PC-9 (cell line): ENCODE measurements at regions not wholly inside any gene's neighbourhood (a gene's known extent, or its start where the extent isn't known, plus 50 kb on each side); places are given as distances from the start of the nearest gene placed in this dataset.

Experiments used
- BruUV-seq: library from RNA; stranded (reverse); fragments of 400-500 nt; replicated peaks from 2 replicates; lab custom pipeline; 2021; lab: Mats Ljungman, UMichigan
- CTCF ChIA-PET: fragments of 300-600 bp; sonication (Branson Sonifier 250); formaldehyde crosslinking; loops from one replicate; lab custom pipeline; 2022; ENCODE audit warnings: antibody characterized with exemption; lab: Charles Lee
- POLR2A ChIA-PET: fragments of 300-600 bp; sonication (Branson Sonifier 250); formaldehyde crosslinking; loops from one replicate; lab custom pipeline; 2022; ENCODE audit warnings: antibody characterized with exemption; ENCODE audit not compliant: unreplicated experiment; lab: Charles Lee
- DNase-seq, 2 experiments: peaks; one replicate each; pipeline versions ENCODE4 v3.0.0 to v3.0.0-alpha.2; 2015 to 2022; ENCODE audit warnings: mixed read lengths in 1 of 2
- H2AFZ ChIP-seq: fragments of 200-600 bp; sonication (generic); 2 replicates; pipeline ENCODE4 v1.8.1; 2017; ENCODE audit warnings: antibody characterized with exemption
- H3F3A ChIP-seq: fragments of 200-600 bp; sonication (generic); 2 replicates; pipeline ENCODE4 v1.8.1; 2017; ENCODE audit warnings: antibody characterized with exemption, mild to moderate bottlenecking, low read depth; ENCODE audit not compliant: insufficient read depth
- H3K27ac ChIP-seq: fragments of 200-600 bp; sonication (generic); 2 replicates; pipeline ENCODE4 v1.6.1; 2016; ENCODE audit warnings: mixed run types
- H3K27me3 ChIP-seq: fragments of 200-600 bp; sonication (generic); 2 replicates; pipeline ENCODE4 v1.6.1; 2016; ENCODE audit warnings: low read depth, mixed run types; ENCODE audit not compliant: insufficient read depth
- H3K36me3 ChIP-seq: fragments of 200-600 bp; sonication (generic); 2 replicates; pipeline ENCODE4 v1.6.1; 2016; ENCODE audit warnings: low read depth, mixed run types
- H3K4me1 ChIP-seq: fragments of 200-600 bp; sonication (generic); replicated peaks from 2 replicates; pipeline ENCODE4 v1.6.1; 2016; ENCODE audit warnings: mixed run types; ENCODE audit not compliant: insufficient read depth
- H3K4me2 ChIP-seq: fragments of 200-600 bp; sonication (generic); 2 replicates; pipeline ENCODE4 v1.6.1; 2017; ENCODE audit warnings: mixed run types
- H3K4me3 ChIP-seq: fragments of 200-600 bp; sonication (generic); 2 replicates; pipeline ENCODE4 v1.6.1; 2016; ENCODE audit warnings: mixed run types
- H3K79me2 ChIP-seq: fragments of 200-600 bp; sonication (generic); 2 replicates; pipeline ENCODE4 v1.6.1; 2017; ENCODE audit warnings: low read depth, mixed run types
- H3K9me2 ChIP-seq: fragments of 200-600 bp; sonication (generic); 2 replicates; pipeline ENCODE4 v1.8.1; 2017; ENCODE audit warnings: mild to moderate bottlenecking; ENCODE audit not compliant: insufficient read depth
- H3K9me3 ChIP-seq: fragments of 200-600 bp; sonication (generic); 2 replicates; pipeline ENCODE4 v1.8.1; 2016; ENCODE audit warnings: low read depth; ENCODE audit not compliant: insufficient read depth
- H4K20me1 ChIP-seq: fragments of 200-600 bp; sonication (generic); 2 replicates; pipeline ENCODE4 v1.8.1; 2017; ENCODE audit not compliant: insufficient read depth
- EZH2 ChIP-seq: fragments of 200-600 bp; sonication (generic); IDR thresholded peaks from 2 replicates; pipeline ENCODE4 v1.8.0; 2017; ENCODE audit warnings: antibody characterized with exemption, low read depth
- intact Hi-C: fragments of 100-400 bp; cut with micrococcal nuclease; formaldehyde crosslinking; loops from one replicate; pipeline ENCODE4 v1.10.0; 2022; ENCODE audit not compliant: unreplicated experiment
- TF ChIP-seq, protein P1 (sequence below): fragments of 200-600 bp; sonication (generic); conservative IDR thresholded peaks from 2 replicates; pipeline ENCODE4 v1.6.1; 2017; ENCODE audit warnings: mixed run types, antibody characterized with exemption, mild to moderate bottlenecking, moderate library complexity

DNA sequence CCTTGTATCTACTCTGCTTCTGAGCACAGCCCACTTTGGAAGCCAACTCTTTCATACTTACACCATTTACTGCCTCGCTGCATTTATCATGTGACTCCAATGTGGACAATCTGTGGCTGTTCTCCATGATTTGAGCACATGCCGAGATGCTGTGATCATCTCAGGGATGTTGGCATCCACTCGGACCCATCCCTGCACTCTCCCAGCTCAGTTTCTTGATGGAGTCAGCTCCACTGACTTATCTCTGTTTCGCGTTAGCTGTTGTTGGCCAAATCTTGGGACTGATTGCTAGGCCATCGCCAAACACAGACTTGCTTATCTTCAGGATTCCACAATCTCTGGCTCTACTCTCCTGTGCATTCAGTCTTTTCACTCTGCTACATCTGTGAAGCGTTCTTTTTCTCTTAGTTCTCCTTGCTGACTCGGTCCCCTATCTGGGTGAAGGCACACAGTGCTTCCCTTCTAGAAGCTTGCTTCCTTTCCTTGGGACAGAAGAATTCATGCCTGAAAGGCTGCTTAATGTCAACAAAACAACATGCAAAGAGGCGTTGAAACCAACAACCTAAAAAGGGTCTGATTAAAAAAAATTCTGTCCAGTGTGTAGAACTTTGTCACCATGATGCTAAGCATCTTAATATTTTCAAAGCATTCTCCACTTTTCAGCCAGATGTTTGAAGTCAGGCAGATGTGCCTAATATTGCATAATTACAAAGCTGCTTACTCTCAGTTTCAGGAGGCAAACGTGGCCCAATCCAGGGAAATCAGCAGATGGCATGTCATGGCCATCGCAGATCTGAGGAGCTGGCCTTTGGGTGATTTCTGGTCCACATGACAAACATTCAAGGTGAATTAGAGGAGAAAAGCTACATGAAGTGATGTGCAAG is 120.7 kb downstream of the NGF start:
- ChIA-PET CTCF (no interaction called here), POLR2A (no interaction called here)
- no peak overlapping the region for H3K27ac ChIP-seq
- no peaks in the 10 kb centered on the region for H3K9me2 ChIP-seq
- no peak overlapping the region for H2AFZ ChIP-seq
- intact Hi-C loops = loop anchor here (2.0 kb wide), 1 partner anchor 27 kb away; no protein-coding TSS in a partner anchor
- DNase-seq = no peak
- H3K4me3 ChIP-seq = no peak overlapping the region
- no TSS peak for BruUV-seq
- H3K4me2 ChIP-seq = no peak overlapping the region
- no peaks in the 10 kb centered on the region for H4K20me1 ChIP-seq
- no peaks in the 10 kb centered on the region for H3K36me3 ChIP-seq
- peaks cover 9% of the 10 kb centered on the region; the same call in 1 of the 2 replicates for H3K9me3 ChIP-seq
- TF ChIP-seq EZH2 = no peak
- TF ChIP-seq, protein P1, sequence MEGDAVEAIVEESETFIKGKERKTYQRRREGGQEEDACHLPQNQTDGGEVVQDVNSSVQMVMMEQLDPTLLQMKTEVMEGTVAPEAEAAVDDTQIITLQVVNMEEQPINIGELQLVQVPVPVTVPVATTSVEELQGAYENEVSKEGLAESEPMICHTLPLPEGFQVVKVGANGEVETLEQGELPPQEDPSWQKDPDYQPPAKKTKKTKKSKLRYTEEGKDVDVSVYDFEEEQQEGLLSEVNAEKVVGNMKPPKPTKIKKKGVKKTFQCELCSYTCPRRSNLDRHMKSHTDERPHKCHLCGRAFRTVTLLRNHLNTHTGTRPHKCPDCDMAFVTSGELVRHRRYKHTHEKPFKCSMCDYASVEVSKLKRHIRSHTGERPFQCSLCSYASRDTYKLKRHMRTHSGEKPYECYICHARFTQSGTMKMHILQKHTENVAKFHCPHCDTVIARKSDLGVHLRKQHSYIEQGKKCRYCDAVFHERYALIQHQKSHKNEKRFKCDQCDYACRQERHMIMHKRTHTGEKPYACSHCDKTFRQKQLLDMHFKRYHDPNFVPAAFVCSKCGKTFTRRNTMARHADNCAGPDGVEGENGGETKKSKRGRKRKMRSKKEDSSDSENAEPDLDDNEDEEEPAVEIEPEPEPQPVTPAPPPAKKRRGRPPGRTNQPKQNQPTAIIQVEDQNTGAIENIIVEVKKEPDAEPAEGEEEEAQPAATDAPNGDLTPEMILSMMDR = no peak
- H3K27me3 ChIP-seq = no peaks in the 10 kb centered on the region
- peaks cover 46% of the 10 kb centered on the region for H3K4me1 ChIP-seq
- no peaks in the 10 kb centered on the region for H3K79me2 ChIP-seq
- peaks cover 8% of the 10 kb centered on the region; the same call in 1 of the 2 replicates for H3F3A ChIP-seq

DNA sequence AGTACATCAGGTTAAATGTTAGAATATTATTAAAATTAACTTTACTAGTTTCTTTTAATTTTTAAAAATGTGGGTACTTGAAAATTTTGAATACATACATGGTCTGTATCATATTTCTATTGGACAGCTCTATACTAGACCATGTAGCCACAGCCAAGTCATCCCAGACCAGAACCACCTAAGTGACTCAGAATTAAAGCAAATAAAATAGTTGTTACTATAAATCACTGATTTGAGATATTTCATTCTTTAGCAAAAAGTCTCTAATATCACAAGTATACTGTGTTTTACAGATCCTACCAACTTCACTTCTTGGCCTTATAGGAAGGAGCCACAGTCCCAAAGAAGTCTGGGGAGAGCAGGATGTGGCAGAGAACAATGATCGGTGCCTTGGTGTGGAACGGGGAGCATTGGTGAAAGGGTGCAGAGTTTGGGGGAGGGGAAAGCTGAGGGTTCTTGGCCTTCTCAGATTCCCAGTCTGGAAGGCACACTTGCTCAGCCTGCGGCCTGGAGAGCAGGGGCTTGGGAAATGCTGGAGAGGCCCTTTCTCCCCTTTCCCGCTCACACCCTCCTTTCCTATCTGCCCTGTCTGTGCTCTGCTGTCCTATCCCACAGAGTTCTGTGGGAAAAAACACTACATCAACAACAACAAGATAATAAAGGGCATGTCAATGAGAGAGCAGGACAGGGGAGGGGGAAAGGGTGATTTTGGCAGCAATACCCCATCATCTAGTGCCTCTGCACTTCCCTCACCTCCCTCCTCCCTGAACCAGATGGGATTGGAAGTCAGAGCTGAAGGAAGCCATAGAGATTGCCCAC is 122.1 kb downstream of the NGF start:
- ChIA-PET CTCF (no interaction called here), POLR2A (no interaction called here)
- no TSS peak for BruUV-seq

DNA sequence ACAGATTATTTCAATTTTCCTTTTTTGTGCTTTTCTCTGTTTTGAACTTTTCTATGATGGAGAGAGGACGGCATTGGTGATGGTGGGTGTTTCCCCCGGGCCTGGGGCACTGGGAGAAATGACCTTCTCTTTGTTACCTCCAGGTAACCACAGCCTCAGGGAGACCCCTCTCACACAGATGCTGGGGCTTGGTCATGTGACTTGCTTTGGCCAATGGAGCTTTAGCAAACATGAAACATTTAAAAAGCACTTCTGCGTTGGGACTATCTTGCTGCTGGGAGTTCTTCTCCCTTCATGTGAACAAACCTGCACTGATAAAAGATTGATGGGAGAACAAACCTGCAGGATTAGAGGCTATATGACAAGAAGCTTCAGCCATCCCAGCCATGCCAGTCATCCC is 122.9 kb downstream of the NGF start:
- no peak overlapping the region for H3K4me2 ChIP-seq
- H3K36me3 ChIP-seq = no peaks in the 10 kb centered on the region
- H3K27ac ChIP-seq = no peak overlapping the region

More for the DNA sequence above, 122.1 kb downstream of the NGF start:
- no peak overlapping the region; the same call in 1 of the 2 replicates for H3K4me2 ChIP-seq
- peaks cover 9% of the 10 kb centered on the region; the same call in 1 of the 2 replicates for H3K9me3 ChIP-seq
- TF ChIP-seq EZH2 = no peak
- TF ChIP-seq, protein P1 = no peak
- no peak overlapping the region for H2AFZ ChIP-seq
- H3K9me2 ChIP-seq = no peaks in the 10 kb centered on the region
- H3K27ac ChIP-seq = 0 out of 2 replicates have a peak overlapping the region, but pooled peaks have one; percentile 13
- H3F3A ChIP-seq = peaks cover 10% of the 10 kb centered on the region
- H3K79me2 ChIP-seq = no peaks in the 10 kb centered on the region
- H3K4me3 ChIP-seq = no peak overlapping the region
- no peaks in the 10 kb centered on the region for H4K20me1 ChIP-seq
- DNase-seq = peak in 1 of 2 experiments; percentile 50
- no peaks in the 10 kb centered on the region for H3K36me3 ChIP-seq
- H3K4me1 ChIP-seq = peaks cover 42% of the 10 kb centered on the region
- H3K27me3 ChIP-seq = no peaks in the 10 kb centered on the region
- intact Hi-C loops = no loop called here

More for the DNA sequence above, 122.9 kb downstream of the NGF start:
- TF ChIP-seq, protein P1 = no peak
- no peak for TF ChIP-seq EZH2
- Histone ChIP-seq H3K9me2 (no peaks in the 10 kb centered on the region), H3K4me3 (no peak overlapping the region), H3F3A (peaks cover 18% of the 10 kb centered on the region), H2AFZ (no peak overlapping the region), H3K4me1 (peaks cover 48% of the 10 kb centered on the region), H3K79me2 (no peaks in the 10 kb centered on the region), H3K9me3 (peaks cover 9% of the 10 kb centered on the region; the same call in 1 of the 2 replicates), H4K20me1 (no peaks in the 10 kb centered on the region), H3K27me3 (no peaks in the 10 kb centered on the region)
- intact Hi-C loops = no loop called here
- no TSS peak for BruUV-seq
- no peak for DNase-seq
- ChIA-PET CTCF (no interaction called here), POLR2A (no interaction called here)
